HFFc6 (cell line): ENCODE measurements at regions not wholly inside any gene's neighbourhood (a gene's known extent, or its start where the extent isn't known, plus 50 kb on each side); places are given as distances from the start of the nearest gene placed in this dataset.

Source experiments
- DNase-seq: peaks from one replicate; pipeline ENCODE4 v3.0.0-alpha.2; 2018
- H3K27ac Mint-ChIP-seq: 2 replicates; pipeline ENCODE4 v1.8.0; 2020; ENCODE audit warnings: mild to moderate bottlenecking, mixed read lengths
- H3K27me3 Mint-ChIP-seq: 2 replicates; pipeline ENCODE4 v1.8.0; 2021; ENCODE audit warnings: mild to moderate bottlenecking, moderate library complexity, mixed read lengths; ENCODE audit not compliant: insufficient read depth
- H3K36me3 Mint-ChIP-seq: 2 replicates; pipeline ENCODE4 v1.8.0; 2021; ENCODE audit warnings: low read depth, mixed read lengths
- H3K4me1 Mint-ChIP-seq: 2 replicates; pipeline ENCODE4 v1.8.0; 2020; ENCODE audit warnings: low read depth, mixed read lengths
- H3K4me3 Mint-ChIP-seq: 2 replicates; pipeline ENCODE4 v1.8.0; 2020; ENCODE audit warnings: mild to moderate bottlenecking, moderate library complexity, mixed read lengths
- H3K9me3 Mint-ChIP-seq: 2 replicates; pipeline ENCODE4 v1.8.0; 2020; ENCODE audit warnings: mild to moderate bottlenecking, mixed read lengths
- TF ChIP-seq, protein P1 (sequence below): fragments of 200-600 bp; sonication (generic); IDR thresholded peaks from 2 replicates; pipeline ENCODE4 v1.5.0; 2021; ENCODE audit warnings: antibody characterized with exemption, mild to moderate bottlenecking

DNA sequence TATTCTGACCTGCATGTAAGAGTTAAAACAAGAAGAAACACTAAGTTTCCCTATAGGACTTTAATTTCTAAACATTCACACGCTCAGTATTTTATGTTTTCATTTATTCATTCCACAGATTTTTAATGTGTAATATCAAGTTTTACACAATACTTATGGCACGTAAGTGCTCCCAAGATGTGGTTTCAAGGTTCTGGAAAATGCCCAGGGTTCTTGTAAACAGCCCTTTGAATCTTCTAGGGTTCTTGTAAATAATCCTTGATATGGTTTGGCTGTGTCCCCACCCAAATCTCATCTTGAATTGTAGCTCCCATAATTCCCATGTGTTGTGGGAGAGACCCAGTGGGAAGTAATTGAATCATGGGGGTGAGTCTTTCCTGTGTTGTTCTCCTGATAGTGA is 383.0 kb downstream of the TXNL1 start:
- H3K9me3 Mint-ChIP-seq: no peaks in the 10 kb centered on the region
- TF ChIP-seq, protein P1, sequence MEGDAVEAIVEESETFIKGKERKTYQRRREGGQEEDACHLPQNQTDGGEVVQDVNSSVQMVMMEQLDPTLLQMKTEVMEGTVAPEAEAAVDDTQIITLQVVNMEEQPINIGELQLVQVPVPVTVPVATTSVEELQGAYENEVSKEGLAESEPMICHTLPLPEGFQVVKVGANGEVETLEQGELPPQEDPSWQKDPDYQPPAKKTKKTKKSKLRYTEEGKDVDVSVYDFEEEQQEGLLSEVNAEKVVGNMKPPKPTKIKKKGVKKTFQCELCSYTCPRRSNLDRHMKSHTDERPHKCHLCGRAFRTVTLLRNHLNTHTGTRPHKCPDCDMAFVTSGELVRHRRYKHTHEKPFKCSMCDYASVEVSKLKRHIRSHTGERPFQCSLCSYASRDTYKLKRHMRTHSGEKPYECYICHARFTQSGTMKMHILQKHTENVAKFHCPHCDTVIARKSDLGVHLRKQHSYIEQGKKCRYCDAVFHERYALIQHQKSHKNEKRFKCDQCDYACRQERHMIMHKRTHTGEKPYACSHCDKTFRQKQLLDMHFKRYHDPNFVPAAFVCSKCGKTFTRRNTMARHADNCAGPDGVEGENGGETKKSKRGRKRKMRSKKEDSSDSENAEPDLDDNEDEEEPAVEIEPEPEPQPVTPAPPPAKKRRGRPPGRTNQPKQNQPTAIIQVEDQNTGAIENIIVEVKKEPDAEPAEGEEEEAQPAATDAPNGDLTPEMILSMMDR: no peak

DNA sequence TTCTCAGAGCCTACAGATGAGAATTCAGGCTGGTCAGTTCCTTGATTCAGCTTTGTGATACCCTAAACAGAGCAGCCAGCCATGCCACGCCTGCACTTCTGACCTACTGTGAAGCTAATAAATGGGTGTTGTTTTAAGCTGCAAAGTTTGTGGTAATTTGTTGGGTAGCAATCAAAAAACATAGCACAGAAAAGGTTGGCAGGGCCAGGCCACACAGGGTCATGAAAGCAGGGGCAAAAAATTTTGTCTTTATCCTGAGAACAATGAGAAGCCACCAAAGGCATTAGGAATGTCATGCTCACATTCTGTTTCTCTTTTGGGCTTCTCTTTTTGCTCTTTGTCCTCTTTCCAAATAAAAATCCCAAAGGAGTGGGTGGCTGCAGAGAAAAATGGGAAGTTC is 385.9 kb downstream of the TXNL1 start:
- Mint-ChIP-seq H3K4me1 (peaks cover 13% of the 10 kb centered on the region), H3K4me3 (no peak overlapping the region), H3K27me3 (peaks cover 3% of the 10 kb centered on the region; the same call in 1 of the 2 replicates), H3K27ac (no peak overlapping the region), H3K9me3 (no peaks in the 10 kb centered on the region), H3K36me3 (peaks cover 10% of the 10 kb centered on the region; the same call in 1 of the 2 replicates)
- no peak for DNase-seq
- TF ChIP-seq, protein P1: no peak

More for the DNA sequence above, 383.0 kb downstream of the TXNL1 start:
- no peak overlapping the region; the same call in 1 of the 2 replicates for H3K27ac Mint-ChIP-seq
- H3K36me3 Mint-ChIP-seq: peaks cover 10% of the 10 kb centered on the region; the same call in 1 of the 2 replicates
- H3K4me1 Mint-ChIP-seq: peaks cover 22% of the 10 kb centered on the region
- no peaks in the 10 kb centered on the region for H3K27me3 Mint-ChIP-seq
- DNase-seq: no peak
- no peak overlapping the region for H3K4me3 Mint-ChIP-seq

DNA sequence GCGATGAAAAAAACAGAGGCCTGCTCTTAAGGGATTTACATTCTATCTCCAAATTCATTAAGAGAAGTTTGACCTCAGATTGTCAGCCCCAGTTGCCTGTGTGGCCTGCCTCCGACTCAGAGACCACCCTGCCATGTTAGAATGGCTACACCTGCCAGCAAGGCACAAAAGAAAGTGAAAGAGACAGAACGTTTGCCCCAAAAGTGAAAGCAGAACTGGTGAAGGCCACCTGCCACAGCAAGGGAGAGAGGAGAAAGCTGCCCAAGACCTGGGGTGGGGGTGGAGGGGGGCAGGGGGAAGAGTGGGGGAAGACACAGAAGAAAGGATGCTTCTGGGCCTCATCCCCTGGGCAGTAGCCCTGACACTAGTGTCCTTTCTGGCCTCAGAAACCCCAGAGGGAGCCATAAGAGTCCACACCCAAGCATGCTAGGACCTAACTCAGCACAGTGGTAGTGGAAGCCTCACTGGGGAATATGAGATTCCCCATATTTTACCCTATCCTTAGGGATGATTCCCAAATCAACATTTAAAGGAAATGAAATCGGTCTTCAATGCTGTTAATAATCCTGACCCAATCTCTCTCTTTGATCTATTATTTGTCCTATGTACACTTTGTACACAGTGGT is 389.7 kb downstream of the TXNL1 start:
- no peak overlapping the region for H3K4me3 Mint-ChIP-seq
- no peaks in the 10 kb centered on the region for H3K36me3 Mint-ChIP-seq
- H3K9me3 Mint-ChIP-seq: no peaks in the 10 kb centered on the region
- no peak for DNase-seq
- peaks cover 19% of the 10 kb centered on the region for H3K4me1 Mint-ChIP-seq
- H3K27ac Mint-ChIP-seq: no peak overlapping the region
- peaks cover 3% of the 10 kb centered on the region; the same call in 1 of the 2 replicates for H3K27me3 Mint-ChIP-seq
- TF ChIP-seq, protein P1: no peak

DNA sequence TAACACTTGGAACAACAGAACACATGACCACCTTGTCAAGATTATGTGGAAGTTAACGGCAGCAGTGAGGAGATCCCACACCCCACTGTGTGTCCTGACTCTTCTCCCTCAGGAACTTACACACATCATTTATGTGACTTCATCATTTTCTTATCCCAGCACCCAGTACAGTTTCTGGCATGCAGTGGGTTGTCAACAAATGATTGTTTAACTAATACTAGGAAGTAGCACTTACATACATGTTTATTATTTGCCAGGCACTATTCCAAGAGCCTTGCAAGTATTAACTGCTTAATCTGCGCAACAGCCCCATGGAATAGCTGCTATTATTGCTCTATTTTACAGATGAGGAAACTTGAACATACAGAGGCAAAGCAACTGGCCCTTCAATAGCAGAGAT is 391.5 kb downstream of the TXNL1 start:
- Mint-ChIP-seq H3K4me1 (peaks cover 19% of the 10 kb centered on the region), H3K27me3 (peaks cover 3% of the 10 kb centered on the region; the same call in 1 of the 2 replicates), H3K27ac (peak overlapping the region; percentile 78), H3K9me3 (no peaks in the 10 kb centered on the region), H3K4me3 (peak overlapping the region; percentile 74), H3K36me3 (no peaks in the 10 kb centered on the region)
- TF ChIP-seq, protein P1: no peak
- DNase-seq: no peak

DNA sequence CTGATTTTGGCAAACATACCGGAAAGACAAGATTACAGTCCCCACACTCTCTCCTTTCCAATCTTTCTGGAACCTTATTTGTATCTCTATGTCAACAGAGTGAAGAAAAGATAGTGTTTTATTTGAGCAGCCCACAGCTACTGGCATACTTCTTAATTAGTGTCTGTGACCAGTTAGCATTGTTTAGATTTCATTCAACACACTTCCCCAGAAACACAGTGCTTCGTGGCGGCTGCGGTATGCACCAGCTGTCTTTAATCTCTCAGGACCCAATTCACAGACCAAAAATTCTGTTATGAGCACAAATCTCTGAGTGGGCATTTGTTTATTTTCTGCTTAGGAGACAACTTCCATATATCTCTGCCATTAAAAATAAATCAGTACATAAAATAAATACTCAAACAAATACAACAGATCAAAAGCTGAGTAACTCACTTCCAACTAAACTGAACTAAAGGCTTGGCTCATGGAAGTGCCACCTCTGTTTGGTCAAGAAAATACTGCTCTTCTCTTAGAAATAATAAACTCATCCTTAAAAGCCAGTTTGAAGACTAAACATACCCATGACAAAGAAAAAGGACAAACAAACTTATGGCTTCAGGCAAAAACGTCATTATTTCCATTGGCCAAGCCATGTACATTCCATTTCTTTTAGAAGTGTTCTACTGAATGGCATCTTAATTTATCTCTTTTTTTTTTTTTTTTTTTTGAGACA is 392.4 kb downstream of the TXNL1 start:
- DNase-seq: peak; percentile 87
- no peaks in the 10 kb centered on the region for H3K36me3 Mint-ChIP-seq
- H3K4me3 Mint-ChIP-seq: peak overlapping the region; percentile 62
- TF ChIP-seq, protein P1: no peak
- H3K9me3 Mint-ChIP-seq: no peaks in the 10 kb centered on the region
- H3K27me3 Mint-ChIP-seq: peaks cover 3% of the 10 kb centered on the region; the same call in 1 of the 2 replicates
- peaks cover 19% of the 10 kb centered on the region for H3K4me1 Mint-ChIP-seq
- H3K27ac Mint-ChIP-seq: peak overlapping the region; percentile 77
